Activated naive CD4-positive, alpha-beta T cell (primary cell): ENCODE measurements at regions not wholly inside any gene's neighbourhood (a gene's known extent, or its start where the extent isn't known, plus 50 kb on each side); places are given as distances from the start of the nearest gene placed in this dataset.
"Not testable (repeated sequence)": the region's sequence is repeated elsewhere in the genome, so short reads cannot be mapped to it uniquely, and the experiment has no call there.

Experiments
- DNase-seq, 4 experiments: peaks; one replicate each; lab custom pipeline; 2025; lab: John Stamatoyannopoulos, UW

GRCh38 chr20:53773792-53774401 is 180.3 kb upstream of the ZNF217 start:
- DNase-seq: no peak

DNA sequence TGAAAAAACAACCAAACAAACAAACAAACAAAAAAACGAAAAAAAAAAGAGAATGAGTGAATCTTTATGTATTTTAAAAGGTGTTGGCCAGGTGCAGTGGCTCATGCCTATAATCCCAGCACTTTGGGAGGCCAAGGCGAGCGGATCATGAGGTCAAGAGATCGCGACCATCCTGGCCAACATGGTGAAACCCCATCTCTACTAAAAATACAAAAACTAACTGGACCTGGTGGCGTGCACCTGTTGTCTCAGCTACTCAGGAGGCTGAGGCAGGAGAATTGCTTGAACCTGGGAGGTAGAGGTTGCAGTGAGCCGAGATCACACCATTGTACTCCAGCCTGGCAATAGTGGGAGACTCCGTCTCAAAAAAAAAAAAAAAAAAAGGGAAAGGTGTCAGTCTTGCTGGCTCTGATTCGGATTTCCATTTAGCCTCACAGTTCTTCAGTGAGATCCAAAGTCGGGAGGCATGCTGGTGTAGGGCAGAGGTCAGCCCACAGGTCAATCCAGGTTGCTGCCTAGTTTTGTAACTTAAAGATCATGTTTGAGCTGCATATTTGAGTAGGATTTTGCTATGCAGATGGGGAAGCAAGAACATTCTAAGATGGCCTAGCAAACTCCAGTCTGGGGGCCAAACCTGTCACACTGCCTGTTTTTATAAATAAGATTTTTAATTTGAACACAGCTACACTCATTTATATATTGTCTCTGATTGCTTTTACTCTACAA is 179.6 kb upstream of the ZNF217 start:
- DNase-seq: not testable (repeated sequence)

GRCh38 chr20:53769041-53769440 is 175.4 kb upstream of the ZNF217 start:
- no peak for DNase-seq

DNA sequence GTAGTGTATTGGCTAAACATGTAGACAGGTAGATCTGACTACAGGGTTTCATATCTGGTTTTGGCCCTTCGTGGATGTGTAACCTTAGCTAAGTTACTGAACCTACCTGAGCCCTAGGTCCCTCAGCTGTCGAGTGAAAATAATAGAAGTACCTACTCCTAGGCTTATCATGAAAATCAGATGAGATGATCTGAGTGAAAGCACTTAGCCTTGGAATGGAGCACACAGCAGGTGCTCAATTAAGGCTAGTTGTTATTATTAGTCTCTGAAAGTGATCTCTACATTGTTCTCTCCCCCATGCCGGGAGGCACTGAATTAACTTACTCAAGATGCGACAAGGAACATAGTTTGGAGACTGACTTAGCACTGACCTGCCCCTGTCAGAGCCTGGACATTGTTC is 174.7 kb upstream of the ZNF217 start:
- no peak for DNase-seq

DNA sequence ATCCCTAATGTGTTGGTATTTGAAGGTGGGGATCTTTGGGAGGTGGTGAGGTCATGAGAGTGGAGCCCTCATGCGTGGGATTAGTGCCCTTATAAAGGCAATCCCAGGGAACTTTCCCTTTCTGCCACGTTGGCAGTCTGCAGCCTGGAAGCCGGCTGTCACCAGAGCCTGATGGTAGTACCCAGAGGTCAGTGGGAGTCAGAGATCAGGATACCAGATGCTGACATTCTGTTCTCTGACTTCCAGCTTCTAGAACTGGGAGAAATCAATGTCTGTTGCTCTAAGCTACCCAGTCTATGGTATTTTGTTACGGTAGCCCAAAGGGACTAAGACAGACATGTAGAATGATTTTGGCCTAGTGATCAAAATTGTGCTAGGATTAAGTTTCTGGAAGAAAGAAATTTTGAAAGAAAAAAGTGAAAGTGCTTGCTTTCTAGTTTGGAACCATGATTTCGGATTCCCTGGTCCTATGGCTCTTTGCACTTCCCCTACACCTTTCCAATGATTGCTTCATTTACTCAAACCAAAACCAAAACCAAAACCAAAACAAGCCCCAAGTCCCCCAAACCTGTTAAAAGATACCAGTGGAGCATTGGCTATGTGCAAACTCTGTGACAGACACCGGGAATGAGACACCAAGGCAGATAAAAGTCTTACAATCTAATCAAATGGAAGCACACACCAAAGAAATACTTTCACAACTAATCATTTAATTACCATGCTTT is 173.7 kb upstream of the ZNF217 start:
- no peak for DNase-seq

DNA sequence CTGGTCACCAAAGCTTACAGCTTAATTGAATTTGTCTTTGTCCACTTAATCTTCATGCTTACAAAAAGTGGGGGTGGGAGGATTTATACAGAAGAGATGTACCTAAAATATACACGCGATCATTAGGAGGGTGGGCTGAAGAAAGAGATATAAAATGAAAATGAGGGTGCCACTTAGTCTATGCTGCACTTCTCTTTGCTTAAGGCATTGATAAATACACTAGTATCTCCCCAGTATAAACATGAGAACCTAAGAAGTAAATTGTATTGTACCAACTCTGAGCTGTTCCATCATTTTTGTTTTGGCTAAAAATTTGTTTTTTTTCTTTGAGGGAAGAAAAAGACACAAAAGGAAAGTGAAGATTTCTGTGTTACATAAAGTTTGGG is 170.8 kb upstream of the ZNF217 start:
- DNase-seq: no peak

DNA sequence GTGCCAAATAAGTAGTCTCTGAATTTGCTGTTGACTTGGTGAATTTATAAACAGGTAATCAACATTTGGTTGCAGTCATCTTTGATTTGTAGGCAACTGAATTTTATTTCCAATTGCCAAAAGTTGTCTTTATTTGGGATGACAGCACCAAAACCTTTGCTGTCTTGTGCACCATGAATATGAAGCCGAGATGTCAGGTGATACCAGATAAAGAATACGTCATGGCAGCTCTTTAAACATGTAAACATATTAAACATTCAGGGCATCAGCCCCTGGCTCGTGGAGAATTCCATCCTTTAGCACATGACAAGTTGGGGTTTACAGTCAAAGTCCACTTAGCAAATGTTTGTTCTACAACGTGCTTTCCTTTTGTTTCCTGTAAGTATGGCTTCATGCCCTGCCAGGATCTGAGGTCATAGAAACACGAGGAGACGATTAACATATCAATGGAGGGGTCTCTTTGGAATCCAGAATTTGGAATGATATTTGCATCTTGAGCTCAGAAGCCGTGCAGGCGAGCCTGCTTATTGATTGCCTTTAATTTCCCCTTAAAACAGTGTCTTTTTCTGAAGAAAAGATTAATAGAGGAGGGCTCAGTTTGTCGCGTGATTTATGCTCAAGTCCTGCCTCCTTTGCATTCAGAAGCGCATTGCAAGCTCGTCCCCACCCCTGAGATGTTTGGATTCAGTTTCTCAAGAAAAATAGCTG is 170.2 kb upstream of the ZNF217 start:
- DNase-seq: no peak

DNA sequence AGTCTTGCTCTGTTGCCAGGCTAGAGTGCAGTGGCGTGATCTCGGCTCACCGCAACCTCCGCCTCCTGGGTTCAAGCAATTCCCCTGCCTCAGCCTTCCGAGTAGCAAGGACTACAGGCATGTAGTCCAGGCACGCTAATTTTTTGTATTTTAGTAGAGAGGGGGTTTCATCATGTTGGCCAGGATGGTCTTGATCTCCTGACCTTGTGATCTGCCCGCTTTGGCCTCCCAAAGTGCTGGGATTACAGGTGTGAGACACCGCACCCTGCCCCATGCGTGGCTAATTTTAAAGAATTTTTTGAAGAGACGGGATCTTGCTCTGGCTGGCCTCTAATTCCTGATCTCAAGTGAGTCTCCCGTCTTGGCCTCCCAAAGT is 168.8 kb upstream of the ZNF217 start:
- not testable (repeated sequence) for DNase-seq

DNA sequence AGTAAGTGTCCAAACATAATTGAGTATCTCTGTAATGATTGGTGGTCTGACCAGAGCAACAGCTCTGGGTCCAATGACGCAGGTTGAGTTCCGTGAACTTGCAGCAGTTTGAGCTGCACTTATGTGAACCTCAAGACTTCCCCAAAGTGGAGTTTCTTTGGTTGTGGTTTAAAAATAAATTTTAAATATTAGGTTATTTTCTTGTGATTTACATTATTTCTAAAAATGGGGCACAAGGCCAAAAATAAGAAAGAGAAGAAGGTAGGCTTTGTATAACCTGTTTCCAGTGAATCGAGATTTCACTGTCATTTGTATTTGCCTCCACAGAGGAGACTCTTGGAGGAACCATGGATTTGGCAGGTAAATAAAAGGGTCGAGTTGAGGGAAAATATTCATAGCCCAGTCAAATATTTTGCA is 166.4 kb upstream of the ZNF217 start:
- no peak for DNase-seq

- DNase-seq: no peak
Observed at GRCh38 chr20:53757472-53757913, 163.9 kb upstream of the ZNF217 start.

DNA sequence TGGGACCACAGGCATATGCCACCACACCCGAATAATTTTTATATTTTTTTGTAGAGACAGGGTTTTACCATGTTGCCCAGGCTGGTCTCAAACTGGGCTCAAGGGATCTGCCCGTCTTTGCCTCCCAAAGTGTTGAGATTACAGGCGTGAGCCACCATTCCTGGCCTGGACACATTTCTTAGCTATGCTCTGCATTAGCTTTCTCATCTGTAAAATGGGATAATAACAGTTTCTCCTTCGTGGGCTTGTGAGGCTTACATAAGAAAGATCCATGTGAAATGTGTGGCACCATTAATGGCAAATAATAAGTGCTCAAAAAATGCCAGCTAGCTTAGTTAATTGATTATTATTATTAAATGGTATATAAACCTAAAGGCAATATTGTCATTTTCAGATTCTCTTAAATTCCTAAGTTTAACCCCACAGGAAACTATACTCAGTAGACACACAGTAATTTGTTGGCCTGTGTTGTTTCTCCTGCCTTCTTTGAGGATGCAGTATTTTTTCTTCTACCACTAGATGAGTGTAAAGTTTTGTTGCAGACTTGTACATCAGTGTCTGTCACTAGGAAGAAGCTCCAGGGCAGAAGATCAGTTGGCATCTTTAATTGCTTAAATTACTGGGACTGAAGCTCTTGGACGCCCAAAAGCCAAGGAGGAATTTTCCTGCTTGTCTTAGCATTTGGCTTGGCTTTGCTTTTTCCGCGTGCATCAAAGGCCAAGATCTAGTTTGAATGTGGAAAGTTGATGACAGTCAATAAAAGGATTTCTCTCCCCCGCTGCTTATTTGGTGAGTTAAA is 162.3 kb upstream of the ZNF217 start:
- no peak for DNase-seq

GRCh38 chr20:53753880-53754459 is 160.3 kb upstream of the ZNF217 start:
- DNase-seq: no peak

GRCh38 chr20:53752971-53753879 is 159.6 kb upstream of the ZNF217 start:
- DNase-seq: no peak

GRCh38 chr20:53752583-53752970 is 158.9 kb upstream of the ZNF217 start:
- no peak for DNase-seq

DNA sequence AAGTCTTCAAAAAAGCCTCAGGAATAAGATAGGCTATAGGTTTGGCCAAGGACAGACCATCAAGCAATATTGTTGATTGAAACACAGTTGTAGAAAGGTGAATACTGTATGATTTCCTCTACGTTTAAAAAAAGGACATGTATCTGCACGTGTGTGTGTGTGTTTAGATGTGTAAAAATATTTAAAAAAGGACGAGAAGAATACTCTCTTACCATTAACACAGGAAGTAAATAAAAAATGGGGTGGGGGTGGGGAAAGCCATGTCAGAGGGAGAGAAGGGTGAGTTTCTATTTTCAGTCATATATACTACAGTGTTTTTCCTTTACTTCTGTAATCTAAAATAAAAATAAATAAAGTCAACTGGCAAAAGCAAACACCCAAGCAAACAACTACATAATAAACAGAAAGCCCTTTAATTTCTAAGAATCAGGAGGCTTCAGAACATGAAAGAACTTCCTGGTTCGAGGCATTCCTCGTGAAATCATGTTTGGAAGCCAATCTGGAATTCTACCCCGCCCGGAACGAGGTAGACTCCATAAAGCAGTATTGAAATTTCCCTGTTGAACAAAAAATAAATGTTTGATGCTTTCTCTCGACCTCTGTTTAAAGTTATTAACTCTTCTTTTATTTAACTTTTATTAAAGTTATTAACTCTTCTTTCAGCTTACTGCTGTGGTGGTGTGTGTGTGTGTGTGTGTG is 158.1 kb upstream of the ZNF217 start:
- DNase-seq: no peak

DNA sequence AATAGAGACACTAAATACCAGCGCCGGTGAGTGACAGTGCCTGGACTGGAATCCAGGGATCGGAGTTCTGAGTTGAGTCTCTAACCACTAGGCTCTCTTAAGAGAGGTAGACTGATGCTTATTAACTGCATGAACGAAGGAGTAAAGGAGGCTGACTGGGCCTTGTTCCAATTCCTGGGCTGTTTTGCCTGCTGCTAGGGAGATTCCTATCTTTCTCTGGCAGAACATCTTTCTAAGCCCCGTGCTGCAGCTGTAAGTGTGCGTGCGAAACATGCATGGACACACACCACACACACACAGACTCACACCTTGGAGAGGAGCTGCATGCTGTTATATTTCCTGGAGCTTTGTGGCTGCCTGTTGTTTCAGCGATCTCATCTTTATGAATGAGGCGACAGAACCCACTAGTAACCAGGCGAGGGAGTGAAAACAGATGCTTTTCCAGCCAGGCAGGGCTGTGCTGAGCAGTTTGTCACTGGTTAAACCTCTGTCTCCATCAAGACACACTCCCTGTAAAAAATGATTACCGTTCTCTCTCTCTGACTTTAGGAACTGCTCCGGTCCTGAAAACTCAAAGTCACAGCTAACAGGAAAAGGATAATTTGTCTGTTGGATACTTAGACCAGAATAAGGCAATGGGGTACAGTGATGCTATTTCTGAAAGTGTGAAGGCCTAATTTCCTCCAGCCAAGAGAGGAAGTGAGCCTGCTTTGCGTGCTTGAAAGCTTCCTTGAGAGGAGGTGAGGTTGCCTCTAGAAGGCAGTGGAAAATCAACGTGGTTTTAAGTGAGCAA is 157.4 kb upstream of the ZNF217 start:
- no peak for DNase-seq

DNA sequence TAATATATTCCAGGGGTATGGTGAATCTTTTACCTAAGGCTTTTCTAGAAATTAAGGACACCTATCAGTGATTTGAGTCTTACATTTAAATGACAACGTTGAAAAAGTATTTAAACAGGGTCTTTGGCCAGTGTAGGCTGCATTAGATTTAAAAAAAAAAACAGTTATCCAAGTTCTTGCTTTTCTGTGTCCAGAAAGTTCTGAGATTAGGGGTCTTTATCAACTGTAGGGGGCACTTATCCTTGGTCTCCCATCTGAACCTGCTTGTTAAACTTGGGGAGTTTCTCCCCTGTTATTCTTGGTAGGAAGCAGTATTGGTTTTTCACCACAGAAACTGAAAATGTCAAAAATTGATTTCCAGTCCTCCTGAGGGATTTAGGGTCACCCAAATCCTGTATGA is 155.9 kb upstream of the ZNF217 start:
- DNase-seq: no peak

GRCh38 chr20:53748821-53749421 is 155.3 kb upstream of the ZNF217 start:
- no peak for DNase-seq
